HG02840 (cell line): ENCODE measurements at regions not wholly inside any gene's neighbourhood (a gene's known extent, or its start where the extent isn't known, plus 50 kb on each side); places are given as distances from the start of the nearest gene placed in this dataset.

ENCODE experiments used
- ATAC-seq: cut with Tn5 transposase; IDR thresholded peaks from one replicate; pipeline ENCODE4 v1.9.1; 2021; ENCODE audit warnings: mild to moderate bottlenecking, moderate library complexity, moderate number of reproducible peaks; ENCODE audit not compliant: unreplicated experiment, low FRiP score

- ATAC-seq = no peak
Measured at GRCh38 chr6:144594585-144594984, 309.4 kb downstream of the UTRN start.

DNA sequence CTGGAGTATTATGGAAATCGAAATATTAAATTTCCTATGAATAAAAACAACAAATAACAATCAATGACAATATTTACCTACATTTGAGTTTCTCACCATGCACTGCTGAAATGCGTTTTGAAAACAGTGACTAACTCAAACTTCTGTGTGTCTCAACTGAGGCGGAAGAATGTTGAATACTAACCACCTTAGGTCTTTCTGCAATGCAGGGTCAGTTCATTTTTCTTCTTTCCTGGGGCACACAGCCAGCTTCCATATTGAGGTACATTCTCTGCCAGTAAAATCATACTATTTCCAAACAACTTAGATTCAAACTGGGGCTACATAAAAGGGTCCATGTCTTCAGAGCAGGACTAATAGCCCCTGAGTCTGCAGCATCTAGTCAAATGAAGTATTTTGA lies 310.1 kb downstream of the UTRN start:
- ATAC-seq = no peak

DNA sequence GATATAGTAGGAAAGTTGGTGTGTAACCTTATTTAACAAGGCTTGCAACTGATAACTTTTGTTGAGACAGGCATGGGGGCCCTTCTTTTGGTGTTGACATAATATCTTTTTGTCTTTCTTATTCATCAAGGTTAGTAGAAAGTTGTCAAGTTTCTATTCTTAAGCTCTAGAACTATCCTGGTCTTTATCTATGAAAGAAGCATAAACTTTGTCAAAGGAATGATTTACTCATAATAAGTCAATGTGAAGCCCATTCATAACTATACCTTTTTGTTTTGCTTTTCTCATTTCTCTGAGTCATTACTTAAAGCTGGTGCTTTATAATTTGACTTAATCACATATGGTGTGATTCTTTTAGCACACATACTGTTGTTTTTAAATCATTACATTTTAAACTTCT lies 312.4 kb downstream of the UTRN start:
- ATAC-seq = no peak

GRCh38 chr6:144599615-144600014 lies 314.5 kb downstream of the UTRN start:
- ATAC-seq = no peak

- ATAC-seq = no peak
Measured at GRCh38 chr6:144601221-144601620, 316.1 kb downstream of the UTRN start.

DNA sequence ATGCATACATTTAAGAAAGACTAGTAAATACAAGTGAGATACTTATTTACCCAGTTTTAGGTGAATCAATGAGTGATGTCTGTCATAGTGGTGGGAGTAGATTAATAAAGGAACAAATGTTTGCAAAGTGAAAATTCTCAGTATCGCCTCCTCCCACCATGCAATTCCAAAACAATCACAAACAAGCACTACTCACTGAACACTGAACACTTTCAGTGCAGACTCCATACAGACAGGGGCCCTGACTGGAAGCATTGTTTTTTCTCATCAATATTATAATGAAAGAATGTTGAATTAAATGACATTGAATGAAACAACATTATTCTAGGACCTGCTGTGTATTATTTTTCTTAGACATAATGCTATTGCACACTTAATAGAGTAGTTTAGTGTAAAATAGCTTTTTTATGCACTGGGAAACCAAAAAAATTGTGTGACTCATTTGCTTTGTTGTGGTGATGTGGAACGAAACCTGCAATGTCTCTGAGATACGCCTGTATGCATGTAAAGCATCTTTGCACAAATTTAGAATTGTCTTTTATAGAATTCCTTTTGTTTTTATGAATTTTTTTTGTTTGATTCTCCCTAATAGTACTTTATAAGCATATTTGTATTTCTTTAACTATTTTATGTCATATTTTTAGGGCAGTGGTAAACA lies 317.5 kb downstream of the UTRN start:
- ATAC-seq = no peak

DNA sequence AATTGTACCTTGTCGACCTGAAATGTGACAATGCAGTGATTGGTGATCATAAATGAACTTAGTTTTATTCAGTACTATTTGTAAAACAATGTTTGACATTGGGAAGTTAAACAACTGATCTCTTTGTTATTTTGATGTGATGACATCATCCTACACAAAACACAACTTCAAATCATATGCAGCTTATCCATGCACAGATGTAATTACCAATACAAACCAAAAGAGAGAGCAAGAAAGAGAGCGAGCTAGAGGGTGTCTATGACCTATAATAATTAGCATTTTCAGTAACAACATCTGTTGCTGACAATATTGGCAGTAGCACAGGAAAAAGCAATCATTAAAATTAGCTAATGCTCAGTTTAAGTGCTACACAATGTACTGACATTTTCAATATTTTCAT lies 320.9 kb downstream of the UTRN start:
- no peak for ATAC-seq

DNA sequence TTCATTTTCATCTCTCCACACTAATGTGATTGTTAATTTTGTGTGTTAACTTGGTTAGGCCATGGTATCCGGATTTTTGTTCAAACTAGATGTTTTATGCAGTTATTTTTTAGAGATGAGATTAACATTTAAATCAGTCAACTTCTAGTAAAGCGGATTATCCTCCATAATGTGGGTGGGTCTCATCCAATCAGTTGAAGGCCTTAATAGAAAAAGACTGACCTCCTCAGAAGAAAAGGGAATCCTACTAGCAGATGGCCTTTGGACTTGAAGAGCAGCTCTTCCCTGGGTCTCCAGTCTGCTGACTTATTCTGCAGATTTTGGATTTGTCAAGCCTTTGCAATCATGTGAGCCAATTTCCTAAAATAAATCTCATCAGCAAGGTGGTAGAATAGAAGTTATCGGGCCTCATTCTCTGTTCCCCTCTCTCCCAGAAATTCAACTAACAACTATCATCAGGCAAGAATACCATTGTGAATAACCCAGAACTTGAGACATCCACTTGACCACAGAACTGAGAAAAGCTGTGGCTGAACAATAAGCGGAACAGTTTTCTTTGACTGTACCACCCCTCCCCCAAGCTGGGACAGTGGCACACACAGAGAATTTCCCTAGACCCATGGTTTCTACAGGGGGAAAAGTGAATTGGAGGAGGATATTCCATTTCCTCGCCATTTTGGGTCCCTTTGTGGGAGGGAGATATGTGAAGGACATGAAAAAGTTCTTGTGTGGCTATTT lies 323.0 kb downstream of the UTRN start:
- ATAC-seq = no peak

DNA sequence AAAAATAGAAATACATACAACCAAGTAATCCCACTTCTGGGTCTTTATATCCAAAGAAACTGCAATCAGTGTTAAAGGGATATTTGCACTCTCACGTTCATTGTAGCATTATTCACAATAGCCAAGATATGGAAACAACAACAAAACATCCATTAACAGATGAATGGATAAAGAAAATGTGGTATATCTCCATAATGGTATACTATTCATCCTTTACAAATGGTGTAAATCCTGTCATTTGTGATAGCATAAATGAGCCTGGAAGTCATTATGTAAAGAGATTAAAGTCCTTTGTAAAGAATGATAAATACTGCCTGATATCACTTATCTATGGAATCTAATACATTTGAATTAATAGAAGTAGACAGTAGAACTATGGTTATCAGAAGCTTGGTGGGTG lies 327.7 kb downstream of the UTRN start:
- ATAC-seq = no peak

GRCh38 chr6:144613859-144614258 lies 328.7 kb downstream of the UTRN start:
- ATAC-seq = peak; percentile 60

GRCh38 chr6:144615870-144616269 lies 330.7 kb downstream of the UTRN start:
- ATAC-seq = no peak

- no peak for ATAC-seq
Measured at GRCh38 chr6:144617191-144617590, 332.1 kb downstream of the UTRN start.

- no peak for ATAC-seq
Measured at GRCh38 chr6:144617708-144618107, 332.6 kb downstream of the UTRN start.

- ATAC-seq = no peak
Measured at GRCh38 chr6:144619966-144620365, 334.8 kb downstream of the UTRN start.

- ATAC-seq = no peak
Measured at GRCh38 chr6:144621332-144621731, 336.2 kb downstream of the UTRN start.

GRCh38 chr6:144624246-144624645 lies 339.1 kb downstream of the UTRN start:
- ATAC-seq = no peak

GRCh38 chr6:144624716-144625115 lies 339.6 kb downstream of the UTRN start:
- ATAC-seq = no peak

- no peak for ATAC-seq
Measured at GRCh38 chr6:144630857-144631256, 345.7 kb downstream of the UTRN start.

GRCh38 chr6:144632266-144632665 lies 347.1 kb downstream of the UTRN start:
- no peak for ATAC-seq

GRCh38 chr6:144633886-144634285 lies 348.8 kb downstream of the UTRN start:
- no peak for ATAC-seq

DNA sequence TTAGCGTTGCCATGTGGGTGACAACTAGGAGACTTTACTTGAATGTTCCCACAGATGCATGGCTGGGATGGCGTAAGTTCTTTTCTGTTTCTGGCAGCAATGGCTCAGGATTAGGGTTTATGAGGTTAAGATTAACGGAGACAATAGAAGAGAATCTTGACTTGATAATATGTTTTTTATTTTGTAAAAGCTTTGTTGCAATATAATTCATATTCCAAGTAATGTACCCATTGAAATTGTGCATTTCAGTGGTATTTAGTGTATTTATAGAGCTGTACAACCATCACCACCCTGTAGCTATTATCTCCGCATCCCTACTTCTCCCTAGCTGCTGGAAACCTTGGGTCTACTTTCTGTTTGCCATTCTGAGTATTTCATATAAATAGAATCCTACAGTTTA lies 349.2 kb downstream of the UTRN start:
- no peak for ATAC-seq

GRCh38 chr6:144635051-144635450 lies 349.9 kb downstream of the UTRN start:
- ATAC-seq = no peak
